ENCODE measurements at regions not wholly inside any gene's neighbourhood (a gene's known extent, or its start where the extent isn't known, plus 50 kb on each side); places are given as distances from the start of the nearest gene placed in this dataset.

DNA sequence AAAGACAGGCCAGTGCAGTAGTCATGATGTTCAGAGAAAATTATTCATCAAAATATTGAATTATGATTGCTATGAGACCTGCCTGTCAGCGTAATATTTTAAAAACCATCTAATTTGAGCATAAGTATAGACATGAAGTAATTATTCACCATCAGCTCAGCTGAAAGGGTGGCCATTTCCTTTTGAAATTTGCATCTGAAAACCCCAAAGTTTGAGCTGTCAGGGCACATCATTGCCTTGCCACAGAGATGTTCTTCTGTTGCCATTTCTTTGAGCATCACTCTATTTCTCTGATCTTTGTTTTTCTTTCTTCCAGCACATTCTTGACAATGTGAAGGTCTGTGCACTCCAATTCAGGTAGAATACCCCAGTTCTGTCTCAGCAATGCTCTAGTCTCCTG is 147.5 kb upstream of the RHOBTB1 start:
- TF ChIP-seq CTCF (conservative IDR thresholded peaks at IDR 0.05; ENCODE audit: low read length) (no peak), EZH2phosphoT487 (IDR thresholded peaks at IDR 0.05; ENCODE audit: borderline replicate concordance, low read depth, low read length) (no peak)

Measured in OCI-LY7 (cell line).